IMR-90 (cell line): ENCODE measurements at regions not wholly inside any gene's neighbourhood (a gene's known extent, or its start where the extent isn't known, plus 50 kb on each side); places are given as distances from the start of the nearest gene placed in this dataset.

ENCODE experiments used
- ATAC-seq: fragments of 200-7000 bp; cut with Tn5 transposase; 2 replicates; pipeline ENCODE4 v1.9.1; 2020; ENCODE audit warnings: low read depth, mild to moderate bottlenecking, moderate library complexity
- BruUV-seq: library from RNA; stranded (reverse); fragments of 400-500 nt; replicated peaks from 2 replicates; lab custom pipeline; 2021; lab: Mats Ljungman, UMichigan
- CTCF ChIA-PET: fragments of 300-600 bp; formaldehyde crosslinking; extraction: SDS; loops from one replicate; lab custom pipeline; 2021; ENCODE audit warnings: antibody characterized with exemption; lab: Yijun Ruan, JAX
- POLR2A ChIA-PET: fragments of 300-600 bp; sonication (Branson Sonifier 250); formaldehyde crosslinking; loops from one replicate; lab custom pipeline; 2022; ENCODE audit warnings: antibody characterized with exemption; ENCODE audit not compliant: unreplicated experiment; lab: Charles Lee
- DNase-seq: peaks from one replicate; pipeline ENCODE4 v3.0.0; 2013
- H2AFZ ChIP-seq: replicated peaks from 2 replicates; pipeline ENCODE3; 2013; ENCODE audit warnings: low read length, mild to moderate bottlenecking; ENCODE audit not compliant: poor library complexity
- H2AK5ac ChIP-seq: 2 replicates; pipeline ENCODE4 v1.6.1; 2013; ENCODE audit warnings: low read depth, low read length, inconsistent platforms
- H2AK9ac ChIP-seq: replicated peaks from 2 replicates; pipeline ENCODE3; 2013; ENCODE audit warnings: mild to moderate bottlenecking, low read depth, low read length, moderate library complexity; ENCODE audit not compliant: poor library complexity
- H2BK120ac ChIP-seq: 2 replicates; pipeline ENCODE4 v1.6.1; 2013; ENCODE audit warnings: low read depth, low read length, inconsistent platforms
- H2BK15ac ChIP-seq: 3 replicates; pipeline ENCODE4 v1.6.1; 2013; ENCODE audit warnings: low read depth, low read length, inconsistent platforms
- H2BK20ac ChIP-seq: 2 replicates; pipeline ENCODE4 v1.6.1; 2013; ENCODE audit warnings: low read depth, mild to moderate bottlenecking, inconsistent platforms, low read length, moderate library complexity
- H2BK5ac ChIP-seq: 2 replicates; pipeline ENCODE4 v1.6.1; 2013; ENCODE audit warnings: mild to moderate bottlenecking, low read depth, low read length, inconsistent platforms; ENCODE audit not compliant: poor library complexity, severe bottlenecking
- H3K14ac ChIP-seq: replicated peaks from 2 replicates; pipeline ENCODE4 v1.6.1; 2013; ENCODE audit warnings: low read depth, low read length, inconsistent platforms
- H3K18ac ChIP-seq: 2 replicates; pipeline ENCODE4 v1.6.1; 2013; ENCODE audit warnings: low read depth, low read length, control low read depth
- H3K23ac ChIP-seq: 2 replicates; pipeline ENCODE4 v1.6.1; 2013; ENCODE audit warnings: low read depth, low read length, inconsistent platforms
- H3K27ac ChIP-seq: 2 replicates; pipeline ENCODE4 v1.5.1; 2013; ENCODE audit warnings: mild to moderate bottlenecking, control low read depth, low read length; ENCODE audit not compliant: insufficient read depth
- H3K27me3 ChIP-seq: 2 replicates; pipeline ENCODE4 v1.6.1; 2013; ENCODE audit warnings: low read length; ENCODE audit not compliant: control insufficient read depth, insufficient read depth
- H3K36me3 ChIP-seq: 2 replicates; pipeline ENCODE4 v1.6.1; 2013; ENCODE audit warnings: low read length, mixed read lengths; ENCODE audit not compliant: control insufficient read depth, insufficient read depth
- H3K4ac ChIP-seq: 2 replicates; pipeline ENCODE4 v1.6.1; 2013; ENCODE audit warnings: low read depth, low read length, inconsistent platforms
- H3K4me1 ChIP-seq: 2 replicates; pipeline ENCODE4 v1.6.1; 2013; ENCODE audit warnings: low read length, mixed read lengths; ENCODE audit not compliant: control insufficient read depth, insufficient read depth
- H3K4me2 ChIP-seq: 2 replicates; pipeline ENCODE4 v1.6.1; 2013; ENCODE audit warnings: low read depth, mild to moderate bottlenecking, control low read depth, low read length, moderate library complexity
- H3K4me3 ChIP-seq: 2 replicates; pipeline ENCODE4 v1.5.1; 2013; ENCODE audit warnings: low read depth, mild to moderate bottlenecking, control low read depth, low read length, moderate library complexity; ENCODE audit not compliant: insufficient read depth
- H3K56ac ChIP-seq: 2 replicates; pipeline ENCODE4 v1.6.1; 2013; ENCODE audit warnings: low read length, inconsistent platforms; ENCODE audit not compliant: insufficient read depth; ENCODE audit errors: extremely low read depth
- H3K79me1 ChIP-seq, 2 experiments: 2 replicates each; pipeline ENCODE4 v1.6.1; 2013; ENCODE audit warnings: low read length in 2 of 2, inconsistent platforms in 1 of 2, low read depth in 1 of 2
- H3K9ac ChIP-seq: 2 replicates; pipeline ENCODE4 v1.6.1; 2013; ENCODE audit warnings: low read depth, low read length, control low read depth
- H3K9me1 ChIP-seq: 2 replicates; pipeline ENCODE4 v1.6.1; 2013; ENCODE audit warnings: low read length, inconsistent platforms; ENCODE audit not compliant: insufficient read depth
- H3K9me3 ChIP-seq: 2 replicates; pipeline ENCODE4 v1.6.1; 2013; ENCODE audit warnings: low read length; ENCODE audit not compliant: control insufficient read depth, insufficient read depth
- H4K20me1 ChIP-seq: 2 replicates; pipeline ENCODE4 v1.6.1; 2013; ENCODE audit warnings: low read length, inconsistent platforms; ENCODE audit not compliant: insufficient read depth
- H4K5ac ChIP-seq: 2 replicates; pipeline ENCODE4 v1.6.1; 2013; ENCODE audit warnings: mild to moderate bottlenecking, low read depth, low read length, control low read depth
- H4K8ac ChIP-seq, 2 experiments: 2 replicates each; pipeline ENCODE4 v1.6.1; 2013; ENCODE audit warnings: low read depth in 2 of 2, low read length in 2 of 2, control low read depth in 1 of 2, inconsistent platforms in 1 of 2
- H4K91ac ChIP-seq: 2 replicates; pipeline ENCODE4 v1.6.1; 2013; ENCODE audit warnings: low read depth, low read length, inconsistent platforms; ENCODE audit not compliant: insufficient read depth
- CEBPB ChIP-seq: IDR thresholded peaks from 2 replicates; pipeline ENCODE4 v1.6.1; 2012; ENCODE audit warnings: low read depth, low read length, improper control_type of control experiment
- MAFK ChIP-seq: IDR thresholded peaks from 2 replicates; pipeline ENCODE4 v1.6.1; 2012; ENCODE audit warnings: low read depth, low read length, improper control_type of control experiment
- WGBS, 2 experiments: methylation state at CpG; one replicate each; pipeline versions ENCODE4 v1.1.5 to v1.1.7; 2013; ENCODE audit warnings: missing lambda C conversion rate in 2 of 2; ENCODE audit not compliant: insufficient read length in 1 of 2; ENCODE audit errors: extremely low coverage in 2 of 2; 5-methylcytosine and 5-hydroxymethylcytosine counted together
- dilution Hi-C: fragments of 300-500 bp; cut with HindIII; formaldehyde crosslinking; loops from one replicate; pipeline ENCODE4 v1.14.3; 2018; ENCODE audit warnings: low sequenced_read_pairs; ENCODE audit not compliant: unreplicated experiment
- in situ Hi-C: fragments of 300-500 bp; cut with MboI; formaldehyde crosslinking; loops from 3 replicates; pipeline ENCODE4 v1.14.3; 2019; ENCODE audit warnings: low sequenced_read_pairs, inconsistent platforms, mixed read lengths
- intact Hi-C: fragments of 100-400 bp; cut with micrococcal nuclease; formaldehyde crosslinking; loops from 2 replicates; pipeline ENCODE4 v1.10.0; 2022

GRCh38 chr5:58236498-58236897, 223.4 kb downstream of the PLK2 start:
- Histone ChIP-seq H4K91ac (no peak overlapping the region), H4K20me1 (no peaks in the 10 kb centered on the region), H3K56ac (no peak overlapping the region), H2AK9ac (no peak overlapping the region), H3K27ac (no peak overlapping the region), H3K27me3 (no peaks in the 10 kb centered on the region), H2BK15ac (no peak overlapping the region), H3K36me3 (no peaks in the 10 kb centered on the region), H2AK5ac (0 out of 2 replicates have a peak overlapping the region, but pooled peaks have one; percentile 54), H2BK120ac (peak overlapping the region; percentile 51), H3K18ac (no peak overlapping the region), H4K8ac (no peak overlapping the region), H3K79me1 (no peaks in the 10 kb centered on the region), H4K5ac (no peak overlapping the region), H3K9me1 (peaks cover 3% of the 10 kb centered on the region), H3K4me1 (peaks cover 4% of the 10 kb centered on the region), H3K9ac (no peak overlapping the region), H3K9me3 (no peaks in the 10 kb centered on the region), H2AFZ (no peak overlapping the region), H3K4me2 (no peak overlapping the region), H3K4me3 (no peak overlapping the region), H3K4ac (no peak overlapping the region), H3K23ac (no peak overlapping the region), H3K14ac (no peak overlapping the region), H2BK20ac (no peak overlapping the region), H2BK5ac (no peak overlapping the region)
- ATAC-seq (no peak), DNase-seq (no peak)
- in situ Hi-C loops (no loop called here), dilution Hi-C loops (no loop called here), intact Hi-C loops (no loop called here)
- peak; percentile 78 for TF ChIP-seq CEBPB
- TF ChIP-seq MAFK = no peak
- no TSS peak for BruUV-seq
- WGBS, 2 experiments = no CpG with 5 or more reads among the region's 3 CpGs
- ChIA-PET CTCF (no interaction called here), POLR2A (no interaction called here)
